ENCODE measurements at regions not wholly inside any gene's neighbourhood (a gene's known extent, or its start where the extent isn't known, plus 50 kb on each side); places are given as distances from the start of the nearest gene placed in this dataset.

DNA sequence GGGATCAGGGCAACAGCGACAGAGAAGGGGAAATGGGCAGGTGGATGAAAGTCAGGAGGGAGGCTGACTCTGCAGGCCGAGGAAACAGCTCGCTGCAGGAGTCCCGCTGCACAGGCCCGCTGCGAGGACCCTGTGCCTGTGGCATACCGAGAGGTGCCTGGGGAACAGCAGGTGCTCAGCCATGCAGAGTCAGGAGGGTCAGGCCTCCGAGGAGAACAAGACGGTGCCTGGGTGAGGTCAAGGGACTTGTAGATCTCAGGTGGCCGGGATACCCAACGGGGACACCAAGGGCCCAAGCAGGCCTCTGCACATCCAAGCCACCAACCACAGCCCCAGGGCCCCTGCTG lies 67.5 kb downstream of the NCOR2 start:
- H3K4me1 ChIP-seq: peaks cover 33 to 44% of the 10 kb centered on the region in 2 donors
- intact Hi-C loops (cut with DNase I): no loop called here

DNA sequence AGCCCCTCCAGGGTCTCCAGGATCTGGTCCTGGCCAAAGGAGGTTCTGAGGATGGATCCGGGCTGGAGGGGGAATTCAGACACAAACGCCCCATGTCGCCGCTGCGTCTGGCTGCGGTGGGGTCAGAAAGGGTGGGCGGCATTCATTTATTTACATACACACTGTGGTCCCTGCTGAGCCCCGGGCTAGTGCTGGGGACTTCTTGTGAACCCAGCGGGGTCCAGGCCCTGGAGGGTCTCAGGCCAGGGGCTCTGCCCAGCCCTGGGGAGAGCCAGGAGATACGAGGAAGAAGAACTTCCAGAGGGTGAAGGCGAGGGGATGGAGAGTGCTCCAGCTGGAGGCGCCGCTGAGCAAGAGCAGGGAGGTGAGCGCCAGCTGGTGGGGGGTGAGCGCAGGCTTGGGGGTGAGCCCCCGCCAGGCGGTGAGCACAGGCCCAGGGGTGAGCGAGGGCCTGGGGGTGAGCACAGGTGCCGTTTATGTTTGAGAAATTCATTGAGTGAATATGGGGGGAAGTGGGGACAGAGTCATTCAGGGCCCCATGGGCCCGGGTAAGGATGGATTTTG lies 68.1 kb downstream of the NCOR2 start:
- H3K36me3 ChIP-seq: peaks cover 8% of the 10 kb centered on the region in 2 donors
- intact Hi-C loops (cut with DNase I): no loop called here
- peaks cover 33 to 44% of the 10 kb centered on the region in 2 donors for H3K4me1 ChIP-seq
- no peak for TF ChIP-seq POLR2A (IDR thresholded peaks at IDR 0.05)
- TF ChIP-seq CTCF (IDR thresholded peaks at IDR 0.05): no peak
- no peak for DNase-seq
- WGBS, 2 donors: 81 to 92% methylated on average over 20 of the region's 20 CpGs
- no peak overlapping the region for H3K27ac ChIP-seq
- H3K9me3 ChIP-seq: no peaks in the 10 kb centered on the region
- H3K27me3 ChIP-seq: no peaks in the 10 kb centered on the region
- H3K4me3 ChIP-seq (replicated peaks in 1 of 3): no peak overlapping the region

More for the DNA sequence above, 67.5 kb downstream of the NCOR2 start:
- H3K27ac ChIP-seq: peak overlapping the region in 2 of 3 donors; percentile 21 to 32
- peak in 1 of 2 donors; percentile 39 for DNase-seq
- H3K4me3 ChIP-seq (replicated peaks in 1 of 3): no peak overlapping the region
- 79 to 85% methylated on average over 11 of the region's 11 CpGs for WGBS, 2 donors
- no peaks in the 10 kb centered on the region for H3K9me3 ChIP-seq
- peaks cover 2% of the 10 kb centered on the region in 2 donors for H3K36me3 ChIP-seq
- no peaks in the 10 kb centered on the region for H3K27me3 ChIP-seq
- TF ChIP-seq CTCF (IDR thresholded peaks at IDR 0.05): no peak
- TF ChIP-seq POLR2A (IDR thresholded peaks at IDR 0.05): no peak

GRCh38 chr12:124498275-124499189 lies 68.9 kb downstream of the NCOR2 start:
- DNase-seq: no peak
- intact Hi-C loops (cut with DNase I): no loop called here
- Histone ChIP-seq H3K27me3 (no peaks in the 10 kb centered on the region), H3K4me3 (replicated peaks in 1 of 3) (no peak overlapping the region), H3K27ac (no peak overlapping the region), H3K9me3 (no peaks in the 10 kb centered on the region), H3K4me1 (peaks cover 33 to 44% of the 10 kb centered on the region in 2 donors), H3K36me3 (peaks cover 10 to 11% of the 10 kb centered on the region in 2 donors)
- no peak for TF ChIP-seq POLR2A (IDR thresholded peaks at IDR 0.05)
- no peak for TF ChIP-seq CTCF (IDR thresholded peaks at IDR 0.05)
- WGBS, 2 donors: 50 to 65% methylated on average over 17 to 23 of the region's 24 CpGs

- H3K4me3 ChIP-seq (replicated peaks in 1 of 3): no peak overlapping the region
- no peak for DNase-seq
- WGBS, 2 donors: 77 to 84% methylated on average over 7 of the region's 7 CpGs
- no peaks in the 10 kb centered on the region for H3K27me3 ChIP-seq
- H3K36me3 ChIP-seq: peaks cover 10 to 11% of the 10 kb centered on the region in 2 donors
- no peak overlapping the region for H3K27ac ChIP-seq
- H3K4me1 ChIP-seq: peaks cover 33 to 44% of the 10 kb centered on the region in 2 donors
- no peaks in the 10 kb centered on the region for H3K9me3 ChIP-seq
- intact Hi-C loops (cut with DNase I): no loop called here
- TF ChIP-seq CTCF (IDR thresholded peaks at IDR 0.05) (no peak), POLR2A (IDR thresholded peaks at IDR 0.05) (no peak)
Observed at GRCh38 chr12:124497658-124498057, 69.8 kb downstream of the NCOR2 start.

DNA sequence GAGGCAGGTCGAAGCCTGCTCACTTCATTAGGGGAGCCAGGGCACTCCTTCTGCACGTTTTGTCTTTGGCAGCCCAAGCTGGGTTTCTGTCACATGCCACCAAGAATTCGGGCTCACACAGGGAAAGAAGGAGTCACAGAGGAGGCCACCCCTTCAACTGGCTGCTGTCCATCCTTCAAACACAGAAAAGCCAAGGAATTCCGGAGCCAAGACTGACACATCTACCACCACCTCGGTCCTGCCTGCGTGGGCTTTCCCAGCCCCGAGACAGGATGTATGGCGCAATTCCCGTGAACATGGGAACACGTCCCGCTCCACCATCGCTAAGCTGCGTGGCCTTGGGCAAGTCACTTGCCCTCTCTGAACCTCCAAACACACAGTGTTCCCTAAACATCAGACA lies 70.4 kb downstream of the NCOR2 start:
- WGBS, 2 donors: 72 to 75% methylated on average over 13 of the region's 13 CpGs
- Histone ChIP-seq H3K27me3 (no peaks in the 10 kb centered on the region), H3K4me3 (replicated peaks in 1 of 3) (no peak overlapping the region), H3K27ac (no peak overlapping the region), H3K9me3 (no peaks in the 10 kb centered on the region), H3K36me3 (peaks cover 10 to 11% of the 10 kb centered on the region in 2 donors), H3K4me1 (peaks cover 29 to 39% of the 10 kb centered on the region in 2 donors)
- DNase-seq: no peak
- intact Hi-C loops (cut with DNase I): no loop called here
- no peak for TF ChIP-seq CTCF (IDR thresholded peaks at IDR 0.05)
- TF ChIP-seq POLR2A (IDR thresholded peaks at IDR 0.05): no peak

Measured in thyroid gland (tissue), 4 donors.